GM18873 (cell line): ENCODE measurements at regions not wholly inside any gene's neighbourhood (a gene's known extent, or its start where the extent isn't known, plus 50 kb on each side); places are given as distances from the start of the nearest gene placed in this dataset.

Source experiments
- ATAC-seq: cut with Tn5 transposase; IDR thresholded peaks from one replicate; pipeline ENCODE4 v1.9.1; 2021; ENCODE audit warnings: mild to moderate bottlenecking, moderate library complexity, moderate number of reproducible peaks; ENCODE audit not compliant: unreplicated experiment, low FRiP score

DNA sequence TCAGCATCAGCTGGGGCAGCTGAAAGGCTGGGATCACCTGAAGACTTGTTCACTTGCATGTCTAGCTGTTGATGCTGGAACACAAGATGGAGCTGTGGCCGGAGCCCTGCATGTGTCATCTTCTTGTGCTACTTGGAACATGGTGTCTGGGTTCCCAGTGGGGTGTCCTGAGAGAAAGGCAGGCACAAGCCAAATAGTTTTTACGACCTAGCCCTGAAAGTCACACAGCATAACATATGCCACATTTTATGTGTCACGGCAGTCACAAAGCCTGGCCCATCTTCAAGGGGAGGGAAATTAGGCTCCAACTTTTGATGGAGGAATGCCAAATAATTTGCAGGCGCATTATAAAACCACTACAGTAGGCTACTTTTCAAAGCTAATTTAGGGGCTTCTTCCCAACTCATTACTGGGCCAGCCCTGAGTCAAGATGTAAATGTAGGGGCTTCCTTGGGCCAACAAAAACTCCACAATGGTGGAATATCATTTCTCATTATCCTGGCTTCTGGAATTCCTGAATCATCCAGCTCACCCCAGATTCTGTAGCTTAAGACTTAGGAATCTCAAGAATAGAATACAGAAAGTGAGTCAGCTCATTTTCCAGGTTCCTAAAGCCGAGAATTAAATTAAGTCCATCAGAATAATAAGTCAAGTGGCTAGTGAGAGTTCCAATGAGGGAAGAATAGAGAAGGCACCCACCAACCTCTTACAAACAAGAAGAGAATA, 543.0 kb downstream of the TNS1 start:
- ATAC-seq = no peak

GRCh38 chr2:217459016-217459415, 543.8 kb downstream of the TNS1 start:
- no peak for ATAC-seq

DNA sequence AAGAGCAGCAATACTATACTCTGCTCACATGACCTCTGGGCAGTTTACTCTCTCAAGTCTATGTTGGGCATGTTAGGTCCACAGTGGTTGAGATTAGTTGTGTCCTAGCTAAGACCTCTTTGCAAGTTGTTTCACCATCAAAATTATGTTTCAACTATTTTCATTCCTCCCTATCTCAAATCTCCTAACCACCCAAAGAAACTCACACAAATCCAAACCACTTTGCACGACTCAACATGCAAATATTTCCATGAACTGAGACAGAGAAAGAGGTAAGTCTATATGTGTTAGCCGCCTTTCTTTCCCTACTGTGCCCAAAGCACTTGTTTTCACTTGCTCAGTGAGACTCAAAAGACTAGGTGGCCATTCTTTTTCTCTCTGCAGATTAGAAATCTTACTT, 546.8 kb downstream of the TNS1 start:
- ATAC-seq = no peak

GRCh38 chr2:217452928-217453327, 549.9 kb downstream of the TNS1 start:
- no peak for ATAC-seq

DNA sequence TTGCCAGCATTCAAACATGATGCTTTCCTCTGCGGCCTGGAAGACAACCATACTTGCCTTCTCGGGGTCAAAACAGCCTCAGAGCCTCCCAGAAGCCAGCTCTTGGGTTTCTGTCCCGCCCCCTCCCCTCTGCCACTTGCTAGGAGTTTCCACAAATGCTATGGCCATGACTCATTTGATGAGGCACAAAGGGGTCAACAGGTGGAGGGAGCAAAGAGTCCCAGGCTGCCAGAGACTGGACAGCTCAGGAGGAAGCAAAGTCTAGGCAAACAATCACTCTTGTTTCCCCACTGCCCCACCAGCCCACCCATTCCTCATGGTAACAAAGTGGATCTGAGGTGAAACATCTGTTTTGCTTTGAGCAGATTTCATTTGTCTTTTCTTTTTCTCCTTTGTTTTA, 551.1 kb downstream of the TNS1 start:
- ATAC-seq = no peak

DNA sequence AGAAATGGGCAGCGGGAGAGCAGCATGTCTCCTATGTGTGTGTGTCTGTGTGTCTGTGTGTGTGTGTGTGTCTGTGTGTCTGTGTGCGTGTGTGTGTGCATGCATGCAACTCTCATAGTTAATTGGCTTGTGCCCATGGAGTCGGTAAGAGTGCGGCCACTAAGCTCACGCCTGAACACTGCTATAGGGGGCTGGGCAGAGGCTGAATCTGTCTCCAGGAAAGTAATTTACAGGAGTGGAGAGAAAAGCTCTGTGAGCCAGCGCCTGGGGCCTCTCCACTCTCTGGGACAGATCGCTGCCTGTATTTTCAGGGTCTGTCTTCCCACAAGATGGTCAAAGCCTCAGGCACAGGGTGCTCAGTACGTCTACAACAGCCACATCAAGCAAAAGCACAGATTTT, 553.4 kb downstream of the TNS1 start:
- ATAC-seq = no peak

DNA sequence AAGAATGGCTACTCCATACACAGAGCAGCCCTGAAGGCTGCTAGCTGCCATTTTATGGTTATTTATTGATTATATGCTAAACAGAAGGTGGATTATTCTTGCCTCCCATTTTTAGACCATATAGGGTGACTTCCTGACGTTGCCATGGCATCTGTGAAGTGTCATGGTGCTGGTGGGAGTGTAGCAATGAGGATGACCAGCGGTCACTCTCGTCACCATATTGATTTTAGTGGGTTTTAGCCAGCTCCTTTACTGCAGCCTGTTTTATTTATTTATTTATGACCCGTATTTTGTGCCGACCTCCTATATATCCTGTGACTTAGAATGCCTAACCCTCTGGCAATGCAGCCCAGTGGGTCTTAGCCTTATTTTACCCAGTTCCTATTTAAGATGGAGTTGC, 553.9 kb downstream of the TNS1 start:
- ATAC-seq = no peak

GRCh38 chr2:217445723-217446122, 557.1 kb downstream of the TNS1 start:
- ATAC-seq = no peak

GRCh38 chr2:217444932-217445331, 557.9 kb downstream of the TNS1 start:
- ATAC-seq = no peak

GRCh38 chr2:217444509-217444908, 558.3 kb downstream of the TNS1 start:
- no peak for ATAC-seq

DNA sequence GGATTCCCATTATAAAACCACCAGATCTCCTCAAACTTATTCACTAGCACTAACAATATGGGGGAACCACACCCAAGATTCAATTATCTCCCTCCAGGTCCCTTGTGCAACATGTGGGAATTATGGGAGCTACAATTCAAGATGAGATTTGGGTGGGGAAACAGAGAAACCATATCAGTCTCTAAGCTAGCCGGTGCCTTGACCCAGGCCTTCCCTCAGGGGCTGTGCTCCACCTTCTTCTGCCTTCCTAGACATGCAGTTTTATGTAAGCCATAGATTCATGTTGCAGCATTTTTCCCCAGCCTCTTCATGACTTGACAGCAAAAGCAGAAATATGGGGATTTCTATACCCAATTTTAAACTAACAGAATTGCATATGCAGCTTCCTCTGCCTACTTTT, 559.2 kb downstream of the TNS1 start:
- no peak for ATAC-seq

- ATAC-seq = peak; percentile 50
These were observed 562.8 kb downstream of the TNS1 start for GRCh38 chr2:217440000-217440399.

GRCh38 chr2:217438821-217439220, 564.0 kb downstream of the TNS1 start:
- ATAC-seq = no peak

GRCh38 chr2:217438136-217438535, 564.7 kb downstream of the TNS1 start:
- no peak for ATAC-seq

DNA sequence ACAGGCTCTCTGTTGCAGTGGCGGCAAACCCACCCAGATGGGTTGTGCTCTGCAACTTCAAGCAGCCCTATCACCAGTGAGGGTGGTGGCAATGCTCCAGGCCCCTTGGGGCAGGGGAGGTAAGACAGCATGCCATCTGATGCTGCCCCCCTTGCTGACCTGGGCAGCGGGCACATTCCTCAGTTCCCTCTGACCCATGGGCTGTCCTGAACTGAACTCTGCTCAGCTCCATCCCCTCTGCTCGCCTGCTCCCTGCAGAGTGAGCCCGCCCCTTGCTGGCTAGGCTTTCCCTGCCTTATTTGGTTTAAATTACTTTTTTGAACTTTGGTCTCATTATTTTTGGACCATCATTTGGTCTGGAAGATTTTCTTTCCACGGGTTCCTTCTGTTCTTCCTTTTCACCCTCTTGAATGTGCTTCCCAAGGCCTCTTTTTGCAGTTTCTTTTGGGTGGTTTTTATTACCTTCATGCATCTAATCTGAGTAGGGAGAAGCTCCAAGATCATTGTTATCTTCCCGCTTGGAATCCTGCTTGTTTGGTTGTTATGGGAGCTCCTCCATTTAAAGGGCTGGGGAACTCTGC, 565.4 kb downstream of the TNS1 start:
- ATAC-seq = no peak

GRCh38 chr2:217436386-217436785, 566.4 kb downstream of the TNS1 start:
- ATAC-seq = no peak

DNA sequence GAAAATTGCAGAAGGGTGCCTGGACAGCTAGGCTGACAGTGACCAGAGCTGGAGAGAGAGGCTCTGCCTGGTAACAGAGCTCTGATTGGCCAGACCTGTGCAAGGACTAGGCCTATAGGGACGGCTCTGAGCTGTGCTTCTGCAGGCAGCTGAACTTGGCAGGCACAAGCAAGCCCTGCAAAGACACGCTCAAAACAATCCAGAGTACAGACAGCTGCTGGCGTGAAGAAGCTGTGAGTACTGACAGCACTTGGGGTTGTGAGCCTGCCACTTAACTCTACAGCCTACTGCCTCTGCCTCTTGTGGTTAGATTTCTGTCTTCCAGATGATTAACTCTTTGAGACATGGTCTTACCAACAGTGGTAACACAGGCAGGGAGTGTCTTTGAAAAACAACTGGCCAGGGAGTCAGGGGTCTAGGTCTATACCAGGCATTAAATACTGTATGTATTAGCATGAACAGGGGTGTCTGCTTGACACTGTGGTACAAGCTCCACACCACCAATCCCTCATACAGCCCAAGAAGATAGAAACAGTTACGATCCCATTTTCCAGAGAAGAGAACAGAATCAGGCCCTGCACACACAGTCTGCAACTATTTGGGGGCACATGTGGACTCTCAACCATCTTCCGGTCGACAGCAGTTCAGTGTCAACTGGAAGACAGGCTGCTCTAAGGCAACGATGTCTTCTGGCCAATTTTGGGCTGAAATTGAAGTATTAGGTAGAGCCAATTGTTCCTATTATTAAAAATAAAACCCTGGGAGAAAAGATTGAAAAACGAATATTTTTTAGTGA, 568.4 kb downstream of the TNS1 start:
- ATAC-seq = peak; percentile 86

DNA sequence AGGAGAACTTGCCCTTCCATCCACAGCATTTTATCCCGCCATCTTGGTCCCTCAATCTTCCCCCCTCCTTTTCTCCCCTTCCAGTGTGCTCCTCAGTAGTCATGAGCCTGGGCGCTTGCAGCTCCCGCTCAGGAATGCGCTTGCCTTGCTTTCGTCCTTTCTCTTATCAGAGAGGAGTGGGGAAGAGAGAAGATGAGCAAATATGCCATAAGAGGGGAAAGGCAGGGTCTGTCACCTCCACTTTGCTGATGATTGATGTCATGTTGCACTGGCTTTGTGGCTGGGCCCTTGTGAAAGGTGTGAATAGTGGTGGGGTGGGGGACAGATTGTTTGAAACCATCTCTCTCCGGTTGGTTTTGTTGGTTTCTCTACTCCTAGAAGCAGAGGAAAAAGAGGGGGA, 569.3 kb downstream of the TNS1 start:
- no peak for ATAC-seq

- no peak for ATAC-seq
These were observed 571.1 kb downstream of the TNS1 start for GRCh38 chr2:217431577-217432269.

GRCh38 chr2:217430916-217431576, 571.2 kb upstream of the TNP1 start:
- ATAC-seq = no peak
